Panc1 (cell line): ENCODE measurements at regions not wholly inside any gene's neighbourhood (a gene's known extent, or its start where the extent isn't known, plus 50 kb on each side); places are given as distances from the start of the nearest gene placed in this dataset.

Experiments used
- ATAC-seq: fragments of 200-7000 bp; cut with Tn5 transposase; 2 replicates; pipeline ENCODE4 v1.9.1; 2020; ENCODE audit warnings: mild to moderate bottlenecking, moderate library complexity
- BruUV-seq: library from RNA; stranded (reverse); fragments of 400-500 nt; replicated peaks from 2 replicates; lab custom pipeline; 2021; lab: Mats Ljungman, UMichigan
- CTCF ChIA-PET: fragments of 300-600 bp; sonication (Branson Sonifier 250); formaldehyde crosslinking; loops from one replicate; lab custom pipeline; 2022; ENCODE audit warnings: antibody characterized with exemption; lab: Charles Lee
- POLR2A ChIA-PET: fragments of 300-600 bp; sonication (Branson Sonifier 250); formaldehyde crosslinking; loops from one replicate; lab custom pipeline; 2022; ENCODE audit warnings: antibody characterized with exemption; lab: Charles Lee
- DNase-seq: peaks from one replicate; pipeline ENCODE4 v3.0.0-alpha.2; 2010; ENCODE audit warnings: low read depth, low spot score
- H3K27ac ChIP-seq: 2 replicates; pipeline ENCODE4 v1.5.1; 2011; ENCODE audit warnings: mild to moderate bottlenecking, low read length, inconsistent platforms
- H3K27me3 ChIP-seq: fragments of 200-500 bp; sonication (Bioruptor generic); 2 replicates; pipeline ENCODE4 v1.6.0; 2014; ENCODE audit warnings: low read length, inconsistent platforms; ENCODE audit not compliant: control insufficient read depth, insufficient read depth
- H3K36me3 ChIP-seq: fragments of 200-500 bp; sonication (Bioruptor generic); 2 replicates; pipeline ENCODE4 v1.5.1; 2014; ENCODE audit warnings: inconsistent platforms, mild to moderate bottlenecking, low read length, moderate library complexity; ENCODE audit not compliant: control insufficient read depth, insufficient read depth
- H3K4me1 ChIP-seq: 2 replicates; pipeline ENCODE4 v1.5.1; 2011; ENCODE audit warnings: inconsistent platforms, mild to moderate bottlenecking, low read length, moderate library complexity; ENCODE audit not compliant: control insufficient read depth, insufficient read depth
- H3K4me3 ChIP-seq, 2 experiments: 2 replicates each; pipeline ENCODE4 v1.5.1; 2011 to 2012; ENCODE audit warnings: low read depth in 2 of 2, low read length in 2 of 2, mild to moderate bottlenecking in 2 of 2, inconsistent platforms in 1 of 2, moderate library complexity in 1 of 2
- H3K9me3 ChIP-seq: fragments of 200-500 bp; sonication (Bioruptor generic); 2 replicates; pipeline ENCODE4 v1.5.1; 2014; ENCODE audit warnings: low read depth, mild to moderate bottlenecking, inconsistent platforms, low read length, moderate library complexity; ENCODE audit not compliant: control insufficient read depth, insufficient read depth
- POLR2AphosphoS5 ChIP-seq: IDR thresholded peaks from 2 replicates; pipeline ENCODE4 v1.6.1; 2012; ENCODE audit warnings: mild to moderate bottlenecking, low read depth, low read length, moderate library complexity
- REST ChIP-seq, 2 experiments: IDR thresholded peaks; 2 replicates each; pipeline ENCODE4 v1.6.1; 2011 to 2012; ENCODE audit warnings: low read depth in 2 of 2, control low read depth in 1 of 2, low read length in 1 of 2, mild to moderate bottlenecking in 1 of 2, moderate library complexity in 1 of 2; ENCODE audit not compliant: insufficient read depth in 1 of 2
- SIN3A ChIP-seq: IDR thresholded peaks from 2 replicates; pipeline ENCODE4 v1.6.1; 2012; ENCODE audit warnings: low read depth, mild to moderate bottlenecking, low read length, moderate library complexity, borderline replicate concordance; ENCODE audit not compliant: insufficient read depth
- TCF7L2 ChIP-seq: IDR thresholded peaks from 2 replicates; pipeline ENCODE4 v1.6.1; 2011; ENCODE audit warnings: mild to moderate bottlenecking, low read depth, low read length, inconsistent platforms
- in situ Hi-C: cut with HindIII; loops from 2 replicates; pipeline ENCODE4 v1.10.0; 2016; ENCODE audit warnings: low sequenced_read_pairs, low pct_unique_long_range_greater_than_20kb
- intact Hi-C: fragments of 100-400 bp; cut with micrococcal nuclease; formaldehyde crosslinking; loops from one replicate; pipeline ENCODE4 v1.10.0; 2022; ENCODE audit not compliant: unreplicated experiment
- TF ChIP-seq, protein P1 (sequence below): fragments of 450-650 bp; IDR thresholded peaks from 2 replicates; pipeline ENCODE4 v1.5.1; 2017; ENCODE audit warnings: mild to moderate bottlenecking

- ChIA-PET CTCF (no interaction called here), POLR2A (no interaction called here)
- Histone ChIP-seq H3K27ac (no peak overlapping the region), H3K4me1 (no peaks in the 10 kb centered on the region), H3K4me3 (no peak overlapping the region), H3K36me3 (no peaks in the 10 kb centered on the region), H3K27me3 (no peaks in the 10 kb centered on the region), H3K9me3 (no peaks in the 10 kb centered on the region)
- DNase-seq (no peak), ATAC-seq (no peak)
- in situ Hi-C loops (no loop called here), intact Hi-C loops (no loop called here)
- no TSS peak for BruUV-seq
- no peak for TF ChIP-seq REST (IDR thresholded peaks at IDR 0.05; ENCODE audit: insufficient read depth in 1 of 2, low read depth in 2 of 2, low read length in 1 of 2)
- TF ChIP-seq, protein P1, sequence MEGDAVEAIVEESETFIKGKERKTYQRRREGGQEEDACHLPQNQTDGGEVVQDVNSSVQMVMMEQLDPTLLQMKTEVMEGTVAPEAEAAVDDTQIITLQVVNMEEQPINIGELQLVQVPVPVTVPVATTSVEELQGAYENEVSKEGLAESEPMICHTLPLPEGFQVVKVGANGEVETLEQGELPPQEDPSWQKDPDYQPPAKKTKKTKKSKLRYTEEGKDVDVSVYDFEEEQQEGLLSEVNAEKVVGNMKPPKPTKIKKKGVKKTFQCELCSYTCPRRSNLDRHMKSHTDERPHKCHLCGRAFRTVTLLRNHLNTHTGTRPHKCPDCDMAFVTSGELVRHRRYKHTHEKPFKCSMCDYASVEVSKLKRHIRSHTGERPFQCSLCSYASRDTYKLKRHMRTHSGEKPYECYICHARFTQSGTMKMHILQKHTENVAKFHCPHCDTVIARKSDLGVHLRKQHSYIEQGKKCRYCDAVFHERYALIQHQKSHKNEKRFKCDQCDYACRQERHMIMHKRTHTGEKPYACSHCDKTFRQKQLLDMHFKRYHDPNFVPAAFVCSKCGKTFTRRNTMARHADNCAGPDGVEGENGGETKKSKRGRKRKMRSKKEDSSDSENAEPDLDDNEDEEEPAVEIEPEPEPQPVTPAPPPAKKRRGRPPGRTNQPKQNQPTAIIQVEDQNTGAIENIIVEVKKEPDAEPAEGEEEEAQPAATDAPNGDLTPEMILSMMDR: no peak
- TF ChIP-seq POLR2AphosphoS5: no peak
- TF ChIP-seq SIN3A: no peak
- no peak for TF ChIP-seq TCF7L2
Measured at GRCh38 chr15:58318517-58318916, 113.3 kb upstream of the LIPC start.

DNA sequence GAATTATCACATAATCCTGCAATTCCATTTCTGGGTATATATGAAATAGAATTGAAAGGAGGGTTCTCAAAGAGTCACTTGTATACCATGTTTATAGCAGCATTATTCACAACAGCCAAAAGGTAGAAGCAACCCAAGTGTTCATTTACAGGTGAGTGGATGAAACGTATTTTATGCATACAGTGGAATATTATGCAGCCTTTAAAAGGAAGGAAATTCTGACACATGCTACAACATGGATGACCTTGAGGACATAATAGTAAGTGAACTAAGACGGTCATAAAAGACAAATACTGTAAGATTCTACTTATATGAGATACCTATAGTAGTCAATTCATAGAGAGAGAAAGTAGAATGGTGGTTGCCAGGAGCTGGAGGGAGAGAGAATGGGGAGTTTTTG is 110.8 kb upstream of the LIPC start:
- in situ Hi-C loops (no loop called here), intact Hi-C loops (no loop called here)
- no peak overlapping the region for H3K4me3 ChIP-seq
- POLR2A ChIA-PET: no interaction called here
- H3K27me3 ChIP-seq: no peaks in the 10 kb centered on the region
- no peaks in the 10 kb centered on the region for H3K36me3 ChIP-seq
- ATAC-seq (no peak), DNase-seq (no peak)
- no peaks in the 10 kb centered on the region for H3K4me1 ChIP-seq
- CTCF ChIA-PET: no interaction called here
- H3K9me3 ChIP-seq: no peaks in the 10 kb centered on the region
- no TSS peak for BruUV-seq
- TF ChIP-seq POLR2AphosphoS5: no peak
- TF ChIP-seq SIN3A: no peak
- TF ChIP-seq, protein P1: no peak
- TF ChIP-seq REST (IDR thresholded peaks at IDR 0.05; ENCODE audit: insufficient read depth in 1 of 2, low read depth in 2 of 2, low read length in 1 of 2): no peak
- TF ChIP-seq TCF7L2: no peak
- H3K27ac ChIP-seq: no peak overlapping the region
